Vagina (tissue), 2 donors: ENCODE measurements at regions not wholly inside any gene's neighbourhood (a gene's known extent, or its start where the extent isn't known, plus 50 kb on each side); places are given as distances from the start of the nearest gene placed in this dataset.

Experiments
- DNase-seq, 2 donors: peaks; one replicate each; pipeline ENCODE4 v3.0.0-alpha.2; 2017; ENCODE audit errors: extremely low spot score in 2 of 2
- H3K27ac ChIP-seq: fragments of 200-600 bp; sonication (generic); one replicate; pipeline ENCODE4 v1.5.1; 2019
- H3K27me3 ChIP-seq: fragments of 200-600 bp; sonication (generic); one replicate; pipeline ENCODE4 v1.5.1; 2019
- H3K36me3 ChIP-seq, 2 donors: fragments of 200-600 bp; sonication (generic); one replicate each; pipeline ENCODE4 v1.5.1; 2017 to 2019
- H3K4me1 ChIP-seq: fragments of 200-600 bp; sonication (generic); one replicate; pipeline ENCODE4 v1.5.1; 2019
- H3K4me3 ChIP-seq, 2 donors: fragments of 200-600 bp; sonication (generic); 1 replicate in 1 of 2; 2 replicates in 1 of 2; pipeline ENCODE4 v1.5.1; 2016 to 2019
- H3K9me3 ChIP-seq: fragments of 200-600 bp; sonication (generic); one replicate; pipeline ENCODE4 v1.5.1; 2019
- POLR2A ChIP-seq, 2 donors: fragments of 450-650 bp; IDR thresholded peaks; one replicate each; pipeline ENCODE4 v1.6.1; 2017; ENCODE audit warnings: antibody characterized with exemption in 2 of 2, mild to moderate bottlenecking in 2 of 2, moderate library complexity in 2 of 2
- POLR2AphosphoS5 ChIP-seq, 2 donors: sonication (generic); formaldehyde crosslinking; IDR thresholded peaks; one replicate each; pipeline ENCODE4 v1.9.0; 2017; ENCODE audit warnings: antibody characterized with exemption in 2 of 2, mild to moderate bottlenecking in 2 of 2, low read depth in 1 of 2; ENCODE audit not compliant: insufficient read depth in 1 of 2
- intact Hi-C: fragments of 100-400 bp; cut with DNase I; formaldehyde crosslinking; loops from one replicate; pipeline ENCODE4 v1.15.1; 2023
- TF ChIP-seq, protein P1 (sequence below), 3 experiments: fragments of 450-650 bp in 2 of 3; fragments of 200-600 bp in 1 of 3; sonication (generic) in 1 of 3; IDR thresholded peaks; one replicate each; pipeline ENCODE4 v1.5.1; 2017 to 2019; ENCODE audit warnings: antibody characterized with exemption in 3 of 3, mild to moderate bottlenecking in 2 of 3, moderate library complexity in 2 of 3

DNA sequence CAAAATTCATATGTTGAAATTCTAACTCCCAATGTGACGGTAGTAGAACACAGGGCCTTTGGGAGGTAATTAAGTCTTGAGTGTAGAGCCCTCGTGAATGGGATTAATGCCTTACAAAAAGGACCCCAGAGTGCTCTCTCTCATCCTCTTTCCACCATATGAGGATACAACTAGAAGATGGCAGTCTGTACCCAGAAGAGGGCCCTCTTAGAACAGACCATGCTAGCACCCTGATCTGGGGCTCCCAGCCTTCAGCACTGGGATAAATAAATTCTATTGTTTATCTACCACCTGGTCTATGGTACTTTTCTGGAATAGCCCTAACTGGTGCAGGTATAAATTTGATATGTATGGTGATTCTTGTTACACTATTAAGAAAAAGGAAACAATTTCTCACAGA is 332.3 kb downstream of the BRINP1 start:
- intact Hi-C loops: no loop called here

GRCh38 chr9:119043996-119044395 is 325.2 kb downstream of the BRINP1 start:
- intact Hi-C loops: no loop called here
- H3K27me3 ChIP-seq: no peaks in the 10 kb centered on the region
- no peak overlapping the region for H3K27ac ChIP-seq

More for the DNA sequence above, 332.3 kb downstream of the BRINP1 start:
- H3K36me3 ChIP-seq: no peaks in the 10 kb centered on the region
- no peak overlapping the region for H3K27ac ChIP-seq
- no peak for TF ChIP-seq POLR2A (IDR thresholded peaks at IDR 0.05)
- TF ChIP-seq, protein P1, sequence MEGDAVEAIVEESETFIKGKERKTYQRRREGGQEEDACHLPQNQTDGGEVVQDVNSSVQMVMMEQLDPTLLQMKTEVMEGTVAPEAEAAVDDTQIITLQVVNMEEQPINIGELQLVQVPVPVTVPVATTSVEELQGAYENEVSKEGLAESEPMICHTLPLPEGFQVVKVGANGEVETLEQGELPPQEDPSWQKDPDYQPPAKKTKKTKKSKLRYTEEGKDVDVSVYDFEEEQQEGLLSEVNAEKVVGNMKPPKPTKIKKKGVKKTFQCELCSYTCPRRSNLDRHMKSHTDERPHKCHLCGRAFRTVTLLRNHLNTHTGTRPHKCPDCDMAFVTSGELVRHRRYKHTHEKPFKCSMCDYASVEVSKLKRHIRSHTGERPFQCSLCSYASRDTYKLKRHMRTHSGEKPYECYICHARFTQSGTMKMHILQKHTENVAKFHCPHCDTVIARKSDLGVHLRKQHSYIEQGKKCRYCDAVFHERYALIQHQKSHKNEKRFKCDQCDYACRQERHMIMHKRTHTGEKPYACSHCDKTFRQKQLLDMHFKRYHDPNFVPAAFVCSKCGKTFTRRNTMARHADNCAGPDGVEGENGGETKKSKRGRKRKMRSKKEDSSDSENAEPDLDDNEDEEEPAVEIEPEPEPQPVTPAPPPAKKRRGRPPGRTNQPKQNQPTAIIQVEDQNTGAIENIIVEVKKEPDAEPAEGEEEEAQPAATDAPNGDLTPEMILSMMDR (IDR thresholded peaks at IDR 0.05): no peak
- no peak for TF ChIP-seq POLR2AphosphoS5 (IDR thresholded peaks at IDR 0.05; ENCODE audit: insufficient read depth in 1 of 2, low read depth in 1 of 2)
- no peaks in the 10 kb centered on the region for H3K9me3 ChIP-seq
- H3K27me3 ChIP-seq: no peaks in the 10 kb centered on the region
- H3K4me3 ChIP-seq: no peak overlapping the region
- H3K4me1 ChIP-seq: no peaks in the 10 kb centered on the region
- no peak for DNase-seq

DNA sequence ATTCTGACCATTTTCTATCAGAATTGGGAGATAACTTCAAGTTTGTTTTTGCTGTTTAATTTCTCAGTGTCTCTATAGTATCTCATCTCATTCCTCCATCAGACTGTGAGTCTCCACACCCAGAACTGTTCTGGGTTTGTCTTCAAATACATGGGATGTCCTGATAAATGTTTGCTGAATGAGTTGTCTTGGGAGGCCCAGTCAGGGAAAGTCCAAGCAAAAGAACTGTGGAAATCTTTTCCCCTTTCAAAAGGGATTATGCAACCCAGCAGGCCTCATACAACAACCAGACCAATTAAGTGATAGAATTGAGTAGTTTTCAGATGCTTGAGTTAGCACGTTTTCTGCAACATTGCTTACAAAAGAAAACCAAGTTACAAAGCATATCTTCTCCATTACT is 324.4 kb downstream of the BRINP1 start:
- Histone ChIP-seq H3K27ac (no peak overlapping the region), H3K4me3 (no peak overlapping the region), H3K9me3 (no peaks in the 10 kb centered on the region), H3K36me3 (no peaks in the 10 kb centered on the region), H3K27me3 (no peaks in the 10 kb centered on the region), H3K4me1 (no peaks in the 10 kb centered on the region)
- intact Hi-C loops: no loop called here
- TF ChIP-seq POLR2A (IDR thresholded peaks at IDR 0.05) (no peak), POLR2AphosphoS5 (IDR thresholded peaks at IDR 0.05; ENCODE audit: insufficient read depth in 1 of 2, low read depth in 1 of 2) (no peak)
- TF ChIP-seq, protein P1 (IDR thresholded peaks at IDR 0.05): no peak
- DNase-seq: no peak

More at GRCh38 chr9:119043996-119044395, 325.2 kb downstream of the BRINP1 start:
- no peaks in the 10 kb centered on the region for H3K9me3 ChIP-seq
- no peaks in the 10 kb centered on the region for H3K36me3 ChIP-seq
- no peaks in the 10 kb centered on the region for H3K4me1 ChIP-seq
- DNase-seq: no peak
- H3K4me3 ChIP-seq: no peak overlapping the region
- TF ChIP-seq POLR2AphosphoS5 (IDR thresholded peaks at IDR 0.05; ENCODE audit: insufficient read depth in 1 of 2, low read depth in 1 of 2) (no peak), POLR2A (IDR thresholded peaks at IDR 0.05) (no peak)
- TF ChIP-seq, protein P1 (IDR thresholded peaks at IDR 0.05): no peak

DNA sequence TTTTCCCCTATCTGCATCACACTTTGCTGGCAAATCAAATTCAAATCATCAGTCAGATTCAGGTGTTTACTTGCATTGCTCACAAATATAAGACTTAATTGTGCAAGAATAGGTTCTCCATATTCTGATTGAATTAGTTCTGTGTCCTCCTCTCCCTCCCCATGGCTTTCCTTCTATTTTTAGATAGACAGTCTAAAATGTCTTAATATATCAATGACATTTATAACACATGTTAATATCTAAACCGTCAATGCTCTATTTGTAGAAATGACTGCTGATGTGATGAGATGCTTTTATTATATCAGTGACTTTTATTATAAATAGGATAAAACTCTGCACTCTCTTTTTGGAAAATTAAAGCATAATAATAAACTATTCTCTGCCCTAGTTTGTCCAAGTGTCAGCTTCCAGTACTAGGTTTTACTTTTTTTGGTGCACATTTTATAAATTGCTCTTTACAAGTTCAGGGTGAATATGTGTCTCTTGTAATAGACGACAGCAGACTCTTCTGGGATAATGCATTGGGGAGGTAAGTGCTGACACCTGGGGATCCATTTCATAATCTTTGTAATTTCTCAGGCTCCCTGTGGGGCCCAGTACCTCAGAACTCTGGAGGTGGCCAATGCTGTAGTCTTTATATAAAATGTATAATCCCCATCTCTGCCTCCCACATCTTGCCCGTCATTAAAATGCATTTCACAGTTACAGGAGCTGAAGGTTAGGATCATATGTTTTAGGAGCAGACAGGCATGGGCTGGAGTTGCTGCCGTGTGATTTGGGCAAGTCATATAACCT is 321.5 kb downstream of the BRINP1 start:
- intact Hi-C loops: no loop called here
- TF ChIP-seq POLR2AphosphoS5 (IDR thresholded peaks at IDR 0.05; ENCODE audit: insufficient read depth in 1 of 2, low read depth in 1 of 2) (no peak), POLR2A (IDR thresholded peaks at IDR 0.05) (no peak)
- TF ChIP-seq, protein P1 (IDR thresholded peaks at IDR 0.05): no peak
- no peaks in the 10 kb centered on the region for H3K27me3 ChIP-seq

DNA sequence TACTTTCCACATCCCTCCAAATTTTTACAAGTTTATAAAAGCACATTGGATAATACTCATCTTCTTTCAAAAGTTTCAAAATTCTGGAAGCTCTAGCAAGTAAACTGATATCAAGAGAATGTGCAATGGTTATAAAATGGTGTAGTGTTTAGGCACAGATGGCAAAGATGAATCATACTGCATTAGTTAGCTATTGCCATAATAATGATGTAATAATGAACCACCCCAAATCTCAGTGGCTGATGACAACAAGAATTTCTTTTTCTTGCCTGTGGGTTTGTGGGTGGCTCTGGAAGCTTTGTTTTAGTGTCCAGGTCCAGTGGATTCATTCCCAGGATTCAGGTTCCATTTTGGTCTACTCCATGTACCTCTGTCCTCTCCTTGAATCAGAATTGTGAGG is 319.0 kb downstream of the BRINP1 start:
- Histone ChIP-seq H3K4me1 (peaks cover 7% of the 10 kb centered on the region), H3K9me3 (no peaks in the 10 kb centered on the region), H3K36me3 (no peaks in the 10 kb centered on the region), H3K27ac (no peak overlapping the region), H3K4me3 (no peak overlapping the region), H3K27me3 (no peaks in the 10 kb centered on the region)
- TF ChIP-seq POLR2AphosphoS5 (IDR thresholded peaks at IDR 0.05; ENCODE audit: insufficient read depth in 1 of 2, low read depth in 1 of 2) (no peak), POLR2A (IDR thresholded peaks at IDR 0.05) (no peak)
- TF ChIP-seq, protein P1 (IDR thresholded peaks at IDR 0.05): no peak
- DNase-seq: no peak
- intact Hi-C loops: no loop called here

More for the DNA sequence above, 321.5 kb downstream of the BRINP1 start:
- H3K4me3 ChIP-seq: no peak overlapping the region
- no peaks in the 10 kb centered on the region for H3K9me3 ChIP-seq
- no peaks in the 10 kb centered on the region for H3K36me3 ChIP-seq
- DNase-seq: no peak
- peaks cover 5% of the 10 kb centered on the region for H3K4me1 ChIP-seq
- no peak overlapping the region for H3K27ac ChIP-seq
